ENCODE measurements at regions not wholly inside any gene's neighbourhood (a gene's known extent, or its start where the extent isn't known, plus 50 kb on each side); places are given as distances from the start of the nearest gene placed in this dataset.

- Histone ChIP-seq H3K27me3 (replicated peaks; ENCODE audit: control insufficient read depth, insufficient read depth, low read length) (peaks cover 1% of the 10 kb centered on the region), H3K4me3 (replicated peaks; ENCODE audit: low read depth, low read length) (no peak overlapping the region), H3K36me3 (ENCODE audit: control insufficient read depth, insufficient read depth, low read length) (no peaks in the 10 kb centered on the region)
- no peak for DNase-seq (ENCODE audit: extremely low read depth, insufficient read length)
- TF ChIP-seq CTCF (IDR thresholded peaks at IDR 0.05; ENCODE audit: insufficient read depth, low read length, poor library complexity, severe bottlenecking) = no peak
These were observed 159.4 kb downstream of the MACROH2A1 start for GRCh38 chr5:135239453-135240282.

GRCh38 chr5:135238622-135239452 is 160.2 kb downstream of the MACROH2A1 start:
- H3K4me3 ChIP-seq (replicated peaks; ENCODE audit: low read depth, low read length) = no peak overlapping the region
- DNase-seq (ENCODE audit: extremely low read depth, insufficient read length) = no peak
- TF ChIP-seq CTCF (IDR thresholded peaks at IDR 0.05; ENCODE audit: insufficient read depth, low read length, poor library complexity, severe bottlenecking) = no peak
- H3K27me3 ChIP-seq (replicated peaks; ENCODE audit: control insufficient read depth, insufficient read depth, low read length) = peaks cover 1% of the 10 kb centered on the region; the same call in 1 of the 2 replicates
- no peaks in the 10 kb centered on the region for H3K36me3 ChIP-seq (ENCODE audit: control insufficient read depth, insufficient read depth, low read length)

GRCh38 chr5:135237748-135238103 is 161.3 kb downstream of the MACROH2A1 start:
- no peaks in the 10 kb centered on the region for H3K36me3 ChIP-seq (ENCODE audit: control insufficient read depth, insufficient read depth, low read length)
- no peak overlapping the region for H3K4me3 ChIP-seq (replicated peaks; ENCODE audit: low read depth, low read length)
- TF ChIP-seq CTCF (IDR thresholded peaks at IDR 0.05; ENCODE audit: insufficient read depth, low read length, poor library complexity, severe bottlenecking) = no peak
- no peak for DNase-seq (ENCODE audit: extremely low read depth, insufficient read length)
- H3K27me3 ChIP-seq (replicated peaks; ENCODE audit: control insufficient read depth, insufficient read depth, low read length) = peaks cover 1% of the 10 kb centered on the region; the same call in 1 of the 2 replicates

GRCh38 chr5:135236908-135237747 is 161.9 kb downstream of the MACROH2A1 start:
- no peaks in the 10 kb centered on the region for H3K36me3 ChIP-seq (ENCODE audit: control insufficient read depth, insufficient read depth, low read length)
- peaks cover 1% of the 10 kb centered on the region; the same call in 1 of the 2 replicates for H3K27me3 ChIP-seq (replicated peaks; ENCODE audit: control insufficient read depth, insufficient read depth, low read length)
- DNase-seq (ENCODE audit: extremely low read depth, insufficient read length) = no peak
- H3K4me3 ChIP-seq (replicated peaks; ENCODE audit: low read depth, low read length) = no peak overlapping the region
- TF ChIP-seq CTCF (IDR thresholded peaks at IDR 0.05; ENCODE audit: insufficient read depth, low read length, poor library complexity, severe bottlenecking) = no peak

GRCh38 chr5:135236228-135236907 is 162.7 kb downstream of the MACROH2A1 start:
- Histone ChIP-seq H3K36me3 (ENCODE audit: control insufficient read depth, insufficient read depth, low read length) (no peaks in the 10 kb centered on the region), H3K4me3 (replicated peaks; ENCODE audit: low read depth, low read length) (no peak overlapping the region), H3K27me3 (replicated peaks; ENCODE audit: control insufficient read depth, insufficient read depth, low read length) (peaks cover 1% of the 10 kb centered on the region; the same call in 1 of the 2 replicates)
- no peak for DNase-seq (ENCODE audit: extremely low read depth, insufficient read length)
- no peak for TF ChIP-seq CTCF (IDR thresholded peaks at IDR 0.05; ENCODE audit: insufficient read depth, low read length, poor library complexity, severe bottlenecking)

Measured in GM06990 (cell line).